ENCODE measurements at regions not wholly inside any gene's neighbourhood (a gene's known extent, or its start where the extent isn't known, plus 50 kb on each side); places are given as distances from the start of the nearest gene placed in this dataset.

DNA sequence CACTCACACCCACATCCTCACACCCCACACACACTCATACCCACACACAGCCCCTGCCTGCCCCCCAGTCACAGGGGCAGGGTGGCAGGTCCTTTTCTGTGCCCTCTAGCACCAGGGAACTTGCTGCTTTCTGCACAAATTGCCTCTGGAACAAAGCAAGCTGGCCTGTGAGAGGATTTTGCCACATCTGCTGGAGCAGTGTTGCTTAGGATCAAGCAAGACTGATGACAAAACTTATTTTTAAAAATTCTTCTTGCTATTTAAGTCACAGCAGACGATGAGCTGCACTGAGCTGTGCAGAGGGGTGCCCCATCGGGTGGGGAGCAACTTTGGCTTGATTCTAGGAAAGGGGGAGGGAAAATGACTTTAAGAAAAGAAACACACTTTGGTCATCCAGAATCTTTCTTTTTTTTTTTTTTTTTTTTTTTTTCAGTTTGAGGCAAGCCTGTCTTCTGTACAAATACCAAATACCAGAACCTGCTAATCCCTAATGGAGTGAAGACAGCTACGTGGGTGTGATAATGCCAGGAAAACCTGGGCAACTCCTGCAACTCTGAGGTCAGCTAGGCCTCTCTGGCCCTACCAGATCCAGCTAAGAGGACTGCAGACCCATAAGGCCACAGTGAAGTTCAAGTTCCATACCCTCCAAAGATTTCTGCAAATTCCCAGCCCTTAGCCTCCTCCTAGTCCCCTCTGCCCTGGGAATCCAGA, 195.3 kb downstream of the ABHD5 start:
- intact Hi-C loops (cut with micrococcal nuclease; ENCODE audit: unreplicated experiment): no loop called here
- H3K36me3 ChIP-seq (ENCODE audit: control insufficient read depth, insufficient read depth, low read length): no peaks in the 10 kb centered on the region
- DNase-seq: no peak
- no peaks in the 10 kb centered on the region for H3K9me3 Mint-ChIP-seq (ENCODE audit: unreplicated experiment)
- no peaks in the 10 kb centered on the region for H3K27me3 Mint-ChIP-seq (ENCODE audit: insufficient read depth, unreplicated experiment)
- no peaks in the 10 kb centered on the region for H3K9me3 ChIP-seq
- POLR2A ChIA-PET: no interaction called here
- H3K4me1 ChIP-seq: no peaks in the 10 kb centered on the region
- no peak overlapping the region for H3K27ac Mint-ChIP-seq (ENCODE audit: unreplicated experiment)
- H3K27me3 ChIP-seq (replicated peaks; ENCODE audit: control insufficient read depth, insufficient read depth, low read length): peaks cover 1% of the 10 kb centered on the region; the same call in 1 of the 2 replicates
- no peak overlapping the region for H3K4me3 ChIP-seq (ENCODE audit: low read depth, low read length)
- BruUV-seq (replicated peaks): no TSS peak
- CTCF ChIA-PET: no interaction called here
- no peak overlapping the region for H3K4me3 Mint-ChIP-seq (ENCODE audit: unreplicated experiment)
- no peaks in the 10 kb centered on the region for H3K36me3 Mint-ChIP-seq (ENCODE audit: insufficient read depth, unreplicated experiment)
- H3K4me1 Mint-ChIP-seq (ENCODE audit: low read depth, unreplicated experiment): no peaks in the 10 kb centered on the region
- TF ChIP-seq, protein P1, sequence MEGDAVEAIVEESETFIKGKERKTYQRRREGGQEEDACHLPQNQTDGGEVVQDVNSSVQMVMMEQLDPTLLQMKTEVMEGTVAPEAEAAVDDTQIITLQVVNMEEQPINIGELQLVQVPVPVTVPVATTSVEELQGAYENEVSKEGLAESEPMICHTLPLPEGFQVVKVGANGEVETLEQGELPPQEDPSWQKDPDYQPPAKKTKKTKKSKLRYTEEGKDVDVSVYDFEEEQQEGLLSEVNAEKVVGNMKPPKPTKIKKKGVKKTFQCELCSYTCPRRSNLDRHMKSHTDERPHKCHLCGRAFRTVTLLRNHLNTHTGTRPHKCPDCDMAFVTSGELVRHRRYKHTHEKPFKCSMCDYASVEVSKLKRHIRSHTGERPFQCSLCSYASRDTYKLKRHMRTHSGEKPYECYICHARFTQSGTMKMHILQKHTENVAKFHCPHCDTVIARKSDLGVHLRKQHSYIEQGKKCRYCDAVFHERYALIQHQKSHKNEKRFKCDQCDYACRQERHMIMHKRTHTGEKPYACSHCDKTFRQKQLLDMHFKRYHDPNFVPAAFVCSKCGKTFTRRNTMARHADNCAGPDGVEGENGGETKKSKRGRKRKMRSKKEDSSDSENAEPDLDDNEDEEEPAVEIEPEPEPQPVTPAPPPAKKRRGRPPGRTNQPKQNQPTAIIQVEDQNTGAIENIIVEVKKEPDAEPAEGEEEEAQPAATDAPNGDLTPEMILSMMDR (IDR thresholded peaks at IDR 0.05; ENCODE audit: insufficient read depth in 1 of 2, low read depth in 1 of 2, low read length in 1 of 2, severe bottlenecking in 1 of 2, unreplicated experiment in 1 of 2): no peak

DNA sequence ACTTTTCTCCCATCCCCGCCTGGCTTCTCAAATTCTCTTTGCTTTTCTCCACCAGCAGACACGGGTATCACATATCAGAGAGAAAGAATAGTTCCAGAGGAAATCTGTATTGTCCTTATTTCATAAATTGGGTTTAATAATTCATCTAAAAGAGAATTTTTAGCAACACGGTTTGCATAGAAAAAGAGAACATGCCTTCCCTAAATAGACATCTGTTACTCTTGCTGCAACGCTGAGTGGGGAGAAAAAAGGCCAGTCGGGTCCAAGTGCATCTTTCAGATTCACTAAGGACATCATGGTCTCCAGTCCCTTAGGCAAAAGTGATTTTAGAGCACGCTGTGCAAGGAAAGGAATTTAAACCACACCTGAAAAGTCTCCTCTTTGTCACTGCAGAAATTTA, 201.3 kb downstream of the ABHD5 start:
- H3K4me1 ChIP-seq: no peaks in the 10 kb centered on the region
- intact Hi-C loops (cut with micrococcal nuclease; ENCODE audit: unreplicated experiment): no loop called here
- H3K4me3 Mint-ChIP-seq (ENCODE audit: unreplicated experiment): no peak overlapping the region
- no peak overlapping the region for H3K27ac Mint-ChIP-seq (ENCODE audit: unreplicated experiment)
- peaks cover 1% of the 10 kb centered on the region; the same call in 1 of the 2 replicates for H3K27me3 ChIP-seq (replicated peaks; ENCODE audit: control insufficient read depth, insufficient read depth, low read length)
- no peaks in the 10 kb centered on the region for H3K9me3 Mint-ChIP-seq (ENCODE audit: unreplicated experiment)
- DNase-seq: no peak
- ChIA-PET CTCF (no interaction called here), POLR2A (no interaction called here)
- no peaks in the 10 kb centered on the region for H3K4me1 Mint-ChIP-seq (ENCODE audit: low read depth, unreplicated experiment)
- no peaks in the 10 kb centered on the region for H3K36me3 Mint-ChIP-seq (ENCODE audit: insufficient read depth, unreplicated experiment)
- no peaks in the 10 kb centered on the region for H3K9me3 ChIP-seq
- peaks cover 10% of the 10 kb centered on the region for H3K27me3 Mint-ChIP-seq (ENCODE audit: insufficient read depth, unreplicated experiment)
- H3K4me3 ChIP-seq (ENCODE audit: low read depth, low read length): no peak overlapping the region
- no TSS peak for BruUV-seq (replicated peaks)
- TF ChIP-seq, protein P1 (IDR thresholded peaks at IDR 0.05; ENCODE audit: insufficient read depth in 1 of 2, low read depth in 1 of 2, low read length in 1 of 2, severe bottlenecking in 1 of 2, unreplicated experiment in 1 of 2): no peak
- no peaks in the 10 kb centered on the region for H3K36me3 ChIP-seq (ENCODE audit: control insufficient read depth, insufficient read depth, low read length)

DNA sequence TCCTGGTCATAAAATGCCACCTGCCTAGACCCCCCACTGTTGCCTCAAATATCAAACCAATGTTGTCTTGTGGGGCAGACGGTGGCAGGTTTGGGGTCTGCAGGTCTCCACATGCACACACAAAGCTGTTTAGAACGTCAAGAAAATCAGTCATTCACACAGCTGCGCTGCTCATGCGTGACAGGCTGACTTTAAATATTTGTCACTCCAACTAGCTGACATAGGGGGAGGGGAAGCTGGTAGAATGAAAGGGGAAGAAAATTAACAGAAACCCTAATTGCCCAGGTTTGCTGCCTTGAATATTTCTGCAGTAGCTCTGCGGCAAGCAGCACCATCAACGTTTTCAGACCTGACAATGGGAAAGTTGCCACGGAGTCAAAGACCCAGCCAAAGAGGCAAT, 201.8 kb downstream of the ABHD5 start:
- POLR2A ChIA-PET: no interaction called here
- H3K36me3 Mint-ChIP-seq (ENCODE audit: insufficient read depth, unreplicated experiment): no peaks in the 10 kb centered on the region
- CTCF ChIA-PET: no interaction called here
- H3K27me3 Mint-ChIP-seq (ENCODE audit: insufficient read depth, unreplicated experiment): peaks cover 10% of the 10 kb centered on the region
- H3K4me1 Mint-ChIP-seq (ENCODE audit: low read depth, unreplicated experiment): no peaks in the 10 kb centered on the region
- Histone ChIP-seq H3K4me1 (no peaks in the 10 kb centered on the region), H3K9me3 (no peaks in the 10 kb centered on the region), H3K4me3 (ENCODE audit: low read depth, low read length) (no peak overlapping the region), H3K36me3 (ENCODE audit: control insufficient read depth, insufficient read depth, low read length) (no peaks in the 10 kb centered on the region), H3K27me3 (replicated peaks; ENCODE audit: control insufficient read depth, insufficient read depth, low read length) (peaks cover 1% of the 10 kb centered on the region; the same call in 1 of the 2 replicates)
- no peak overlapping the region for H3K27ac Mint-ChIP-seq (ENCODE audit: unreplicated experiment)
- H3K9me3 Mint-ChIP-seq (ENCODE audit: unreplicated experiment): no peaks in the 10 kb centered on the region
- intact Hi-C loops (cut with micrococcal nuclease; ENCODE audit: unreplicated experiment): no loop called here
- TF ChIP-seq, protein P1 (IDR thresholded peaks at IDR 0.05; ENCODE audit: insufficient read depth in 1 of 2, low read depth in 1 of 2, low read length in 1 of 2, severe bottlenecking in 1 of 2, unreplicated experiment in 1 of 2): no peak
- DNase-seq: no peak
- H3K4me3 Mint-ChIP-seq (ENCODE audit: unreplicated experiment): no peak overlapping the region
- no TSS peak for BruUV-seq (replicated peaks)

All from Caco-2 (cell line).